OCI-LY1 (cell line): ENCODE measurements at regions not wholly inside any gene's neighbourhood (a gene's known extent, or its start where the extent isn't known, plus 50 kb on each side); places are given as distances from the start of the nearest gene placed in this dataset.

ENCODE experiments used
- H2AFZ ChIP-seq: fragments of 200-600 bp; sonication (generic), shearing (Covaris generic); 2 replicates; pipeline ENCODE4 v1.6.0; 2014; ENCODE audit warnings: antibody characterized with exemption, mild to moderate bottlenecking, low read length
- H3F3A ChIP-seq: fragments of 200-600 bp; sonication (generic), shearing (Covaris generic); 2 replicates; pipeline ENCODE4 v1.6.0; 2014; ENCODE audit warnings: mild to moderate bottlenecking, antibody characterized with exemption, low read length, moderate library complexity; ENCODE audit not compliant: insufficient read depth
- H3K27ac ChIP-seq: fragments of 200-600 bp; sonication (generic); 2 replicates; pipeline ENCODE4 v1.5.1; 2014; ENCODE audit warnings: low read length, mixed run types, mild to moderate bottlenecking, low read depth; ENCODE audit not compliant: poor library complexity, severe bottlenecking
- H3K27me3 ChIP-seq: fragments of 200-600 bp; sonication (generic); 2 replicates; pipeline ENCODE4 v1.6.0; 2014; ENCODE audit warnings: antibody characterized with exemption, mild to moderate bottlenecking, low read length, moderate library complexity; ENCODE audit not compliant: insufficient read depth
- H3K36me3 ChIP-seq: fragments of 200-600 bp; sonication (generic); 2 replicates; pipeline ENCODE4 v1.6.1; 2014; ENCODE audit warnings: mild to moderate bottlenecking, antibody characterized with exemption, low read length, moderate library complexity, mixed read lengths; ENCODE audit not compliant: insufficient read depth
- H3K4me1 ChIP-seq: fragments of 200-600 bp; sonication (generic); 2 replicates; pipeline ENCODE4 v1.5.1; 2014; ENCODE audit warnings: mild to moderate bottlenecking, low read length, moderate library complexity; ENCODE audit not compliant: insufficient read depth, severe bottlenecking
- H3K4me2 ChIP-seq: fragments of 200-600 bp; sonication (generic), shearing (Covaris generic); 2 replicates; pipeline ENCODE4 v1.6.1; 2014; ENCODE audit warnings: low read length
- H3K4me3 ChIP-seq: fragments of 200-600 bp; sonication (generic); 2 replicates; pipeline ENCODE4 v1.5.1; 2014; ENCODE audit warnings: low read length, low read depth, mild to moderate bottlenecking, mixed read lengths; ENCODE audit not compliant: poor library complexity, severe bottlenecking
- H3K79me2 ChIP-seq: fragments of 200-600 bp; shearing (Covaris generic); 2 replicates; pipeline ENCODE4 v1.6.1; 2016; ENCODE audit warnings: mixed run types, low read length, mixed read lengths; ENCODE audit not compliant: insufficient read depth
- H3K9ac ChIP-seq: fragments of 200-600 bp; sonication (generic), shearing (Covaris generic); 2 replicates; pipeline ENCODE4 v1.6.1; 2014; ENCODE audit warnings: mild to moderate bottlenecking, low read length, mixed read lengths
- H3K9me2 ChIP-seq: fragments of 200-600 bp; sonication (generic), shearing (Covaris generic); 2 replicates; pipeline ENCODE4 v1.6.1; 2014; ENCODE audit warnings: low read depth, mild to moderate bottlenecking, low read length, mixed read lengths
- H3K9me3 ChIP-seq: fragments of 200-600 bp; shearing (Covaris generic); 2 replicates; pipeline ENCODE4 v1.6.1; 2014; ENCODE audit warnings: low read length, mixed read lengths
- H4K20me1 ChIP-seq: fragments of 200-600 bp; sonication (generic), shearing (Covaris generic); 2 replicates; pipeline ENCODE4 v1.6.0; 2016; ENCODE audit warnings: mild to moderate bottlenecking, low read length; ENCODE audit not compliant: insufficient read depth
- CTCF ChIP-seq: fragments of 200-600 bp; sonication (generic), shearing (Covaris generic); IDR thresholded peaks from 2 replicates; pipeline ENCODE4 v1.5.1; 2017; ENCODE audit warnings: mild to moderate bottlenecking, antibody characterized with exemption, low read length, moderate library complexity, mixed read lengths
- EZH2 ChIP-seq: fragments of 200-600 bp; sonication (generic), shearing (Covaris generic); IDR thresholded peaks from 2 replicates; pipeline ENCODE4 v1.8.0; 2017; ENCODE audit warnings: borderline replicate concordance, mixed run types, mild to moderate bottlenecking, antibody characterized with exemption, low read length, moderate library complexity, mixed read lengths

- Histone ChIP-seq H3K27ac (no peak overlapping the region), H3K27me3 (peaks cover 5% of the 10 kb centered on the region; the same call in 1 of the 2 replicates), H3K9me3 (peaks cover 7% of the 10 kb centered on the region; the same call in 1 of the 2 replicates), H4K20me1 (no peaks in the 10 kb centered on the region), H3K9ac (no peak overlapping the region), H3K79me2 (no peaks in the 10 kb centered on the region), H3K9me2 (no peaks in the 10 kb centered on the region), H3F3A (no peaks in the 10 kb centered on the region), H3K4me1 (no peaks in the 10 kb centered on the region), H3K4me2 (no peak overlapping the region), H3K36me3 (no peaks in the 10 kb centered on the region), H2AFZ (no peak overlapping the region), H3K4me3 (no peak overlapping the region)
- TF ChIP-seq EZH2 (no peak), CTCF (no peak)
Observed at GRCh38 chr3:152173627-152174026, 95.1 kb upstream of the MBNL1 start.

- Histone ChIP-seq H3K4me3 (no peak overlapping the region), H3K9ac (no peak overlapping the region), H3K4me2 (no peak overlapping the region), H3K79me2 (no peaks in the 10 kb centered on the region), H3F3A (no peaks in the 10 kb centered on the region), H2AFZ (no peak overlapping the region), H3K9me3 (peaks cover 7% of the 10 kb centered on the region; the same call in 1 of the 2 replicates), H3K36me3 (no peaks in the 10 kb centered on the region), H3K9me2 (no peaks in the 10 kb centered on the region), H3K27me3 (peaks cover 5% of the 10 kb centered on the region; the same call in 1 of the 2 replicates), H3K27ac (no peak overlapping the region), H4K20me1 (no peaks in the 10 kb centered on the region), H3K4me1 (no peaks in the 10 kb centered on the region)
- TF ChIP-seq EZH2: no peak
- no peak for TF ChIP-seq CTCF
Observed at GRCh38 chr3:152174876-152175527, 93.7 kb upstream of the MBNL1 start.

DNA sequence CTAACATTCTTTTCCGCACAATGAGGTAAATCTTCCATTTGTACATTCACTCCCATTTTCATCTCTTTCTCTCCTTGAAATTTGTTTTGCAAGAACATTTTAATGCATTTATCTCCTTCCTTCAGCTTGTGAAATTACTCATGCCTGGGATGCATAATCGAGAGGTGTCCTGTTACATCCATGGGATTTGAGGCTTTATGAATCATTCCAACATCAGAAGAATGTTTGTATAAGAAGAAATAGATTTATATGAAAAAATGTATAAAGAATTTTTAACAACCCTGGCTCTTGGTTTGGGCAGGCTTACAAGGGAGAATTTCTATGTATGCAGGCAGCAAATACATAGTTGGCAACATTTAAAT, 93.2 kb upstream of the MBNL1 start:
- Histone ChIP-seq H3K27ac (no peak overlapping the region), H3K4me1 (no peaks in the 10 kb centered on the region), H4K20me1 (no peaks in the 10 kb centered on the region), H3K9me3 (peaks cover 7% of the 10 kb centered on the region; the same call in 1 of the 2 replicates), H3K36me3 (no peaks in the 10 kb centered on the region), H3K9ac (no peak overlapping the region), H3F3A (no peaks in the 10 kb centered on the region), H3K27me3 (peaks cover 5% of the 10 kb centered on the region; the same call in 1 of the 2 replicates), H3K4me2 (no peak overlapping the region), H3K9me2 (no peaks in the 10 kb centered on the region), H2AFZ (no peak overlapping the region), H3K79me2 (no peaks in the 10 kb centered on the region), H3K4me3 (no peak overlapping the region)
- TF ChIP-seq CTCF (no peak), EZH2 (no peak)
